OCI-LY3 (cell line): ENCODE measurements at regions not wholly inside any gene's neighbourhood (a gene's known extent, or its start where the extent isn't known, plus 50 kb on each side); places are given as distances from the start of the nearest gene placed in this dataset.

Source experiments
- EZH2phosphoT487 ChIP-seq: fragments of 200-600 bp; shearing (Covaris generic); IDR thresholded peaks from 2 replicates; pipeline ENCODE4 v1.6.1; 2018; ENCODE audit warnings: antibody characterized with exemption, mixed run types, low read depth
- TF ChIP-seq, protein P1 (sequence below): fragments of 200-600, 300-600 bp; sonication (generic); IDR thresholded peaks from 2 replicates; pipeline ENCODE4 v1.5.1; 2014; ENCODE audit warnings: antibody characterized with exemption, low read length, low read depth

GRCh38 chr1:238258510-238258909, 367.8 kb upstream of the ZP4 start:
- TF ChIP-seq, protein P1, sequence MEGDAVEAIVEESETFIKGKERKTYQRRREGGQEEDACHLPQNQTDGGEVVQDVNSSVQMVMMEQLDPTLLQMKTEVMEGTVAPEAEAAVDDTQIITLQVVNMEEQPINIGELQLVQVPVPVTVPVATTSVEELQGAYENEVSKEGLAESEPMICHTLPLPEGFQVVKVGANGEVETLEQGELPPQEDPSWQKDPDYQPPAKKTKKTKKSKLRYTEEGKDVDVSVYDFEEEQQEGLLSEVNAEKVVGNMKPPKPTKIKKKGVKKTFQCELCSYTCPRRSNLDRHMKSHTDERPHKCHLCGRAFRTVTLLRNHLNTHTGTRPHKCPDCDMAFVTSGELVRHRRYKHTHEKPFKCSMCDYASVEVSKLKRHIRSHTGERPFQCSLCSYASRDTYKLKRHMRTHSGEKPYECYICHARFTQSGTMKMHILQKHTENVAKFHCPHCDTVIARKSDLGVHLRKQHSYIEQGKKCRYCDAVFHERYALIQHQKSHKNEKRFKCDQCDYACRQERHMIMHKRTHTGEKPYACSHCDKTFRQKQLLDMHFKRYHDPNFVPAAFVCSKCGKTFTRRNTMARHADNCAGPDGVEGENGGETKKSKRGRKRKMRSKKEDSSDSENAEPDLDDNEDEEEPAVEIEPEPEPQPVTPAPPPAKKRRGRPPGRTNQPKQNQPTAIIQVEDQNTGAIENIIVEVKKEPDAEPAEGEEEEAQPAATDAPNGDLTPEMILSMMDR, result no peak
- no peak for TF ChIP-seq EZH2phosphoT487
